ENCODE measurements at regions not wholly inside any gene's neighbourhood (a gene's known extent, or its start where the extent isn't known, plus 50 kb on each side); places are given as distances from the start of the nearest gene placed in this dataset.
"Not testable (repeated sequence)": the region's sequence is repeated elsewhere in the genome, so short reads cannot be mapped to it uniquely, and the experiment has no call there.

GRCh38 chr5:109630093-109630492 lies 59.6 kb upstream of the MAN2A1 start:
- H3K27me3 Mint-ChIP-seq = peaks cover 22% of the 10 kb centered on the region
- H3K4me1 Mint-ChIP-seq (ENCODE audit: low read depth) = no peaks in the 10 kb centered on the region
- ChIA-PET POLR2A (no interaction called here), CTCF (no interaction called here)
- H3K4me3 Mint-ChIP-seq = no peak overlapping the region
- no peak overlapping the region for H3K27ac Mint-ChIP-seq
- DNase-seq = no peak
- no peaks in the 10 kb centered on the region for H3K36me3 Mint-ChIP-seq
- H3K9me3 Mint-ChIP-seq = peaks cover 3% of the 10 kb centered on the region
- intact Hi-C loops (cut with micrococcal nuclease) = no loop called here

- DNase-seq = no peak
- Mint-ChIP-seq H3K4me1 (ENCODE audit: low read depth) (no peaks in the 10 kb centered on the region), H3K4me3 (no peak overlapping the region), H3K27me3 (peaks cover 19% of the 10 kb centered on the region), H3K9me3 (no peaks in the 10 kb centered on the region), H3K27ac (no peak overlapping the region), H3K36me3 (no peaks in the 10 kb centered on the region)
- POLR2A ChIA-PET = no interaction called here
- CTCF ChIA-PET = no interaction called here
- intact Hi-C loops (cut with micrococcal nuclease) = no loop called here
Measured at GRCh38 chr5:109628591-109628990, 61.1 kb upstream of the MAN2A1 start.

- H3K27me3 Mint-ChIP-seq; H3K27ac Mint-ChIP-seq; POLR2A ChIA-PET; intact Hi-C loops (cut with micrococcal nuclease); DNase-seq; CTCF ChIA-PET; H3K4me3 Mint-ChIP-seq; H3K9me3 Mint-ChIP-seq; H3K4me1 Mint-ChIP-seq (ENCODE audit: low read depth); H3K36me3 Mint-ChIP-seq: not testable (repeated sequence)
Measured at GRCh38 chr5:109621266-109621665, 68.5 kb upstream of the MAN2A1 start.

GRCh38 chr5:109620651-109621050 lies 69.1 kb upstream of the MAN2A1 start:
- intact Hi-C loops (cut with micrococcal nuclease) = no loop called here
- H3K9me3 Mint-ChIP-seq = no peaks in the 10 kb centered on the region
- CTCF ChIA-PET = no interaction called here

GRCh38 chr5:109619606-109620005 lies 70.1 kb upstream of the MAN2A1 start:
- Mint-ChIP-seq H3K27me3 (no peaks in the 10 kb centered on the region), H3K27ac (no peak overlapping the region), H3K9me3 (no peaks in the 10 kb centered on the region), H3K36me3 (no peaks in the 10 kb centered on the region), H3K4me3 (no peak overlapping the region), H3K4me1 (ENCODE audit: low read depth) (no peaks in the 10 kb centered on the region)
- ChIA-PET POLR2A (no interaction called here), CTCF (no interaction called here)
- DNase-seq = no peak
- intact Hi-C loops (cut with micrococcal nuclease) = no loop called here

More at GRCh38 chr5:109620651-109621050, 69.1 kb upstream of the MAN2A1 start:
- H3K27me3 Mint-ChIP-seq = no peaks in the 10 kb centered on the region
- no peak for DNase-seq
- POLR2A ChIA-PET = no interaction called here
- H3K4me3 Mint-ChIP-seq = no peak overlapping the region
- no peaks in the 10 kb centered on the region for H3K4me1 Mint-ChIP-seq (ENCODE audit: low read depth)
- H3K27ac Mint-ChIP-seq = no peak overlapping the region
- H3K36me3 Mint-ChIP-seq = no peaks in the 10 kb centered on the region

- no peak for DNase-seq
- intact Hi-C loops (cut with micrococcal nuclease) = no loop called here
- no peak overlapping the region for H3K27ac Mint-ChIP-seq
- ChIA-PET CTCF (no interaction called here), POLR2A (no interaction called here)
- H3K9me3 Mint-ChIP-seq = no peaks in the 10 kb centered on the region
- no peaks in the 10 kb centered on the region for H3K4me1 Mint-ChIP-seq (ENCODE audit: low read depth)
- H3K27me3 Mint-ChIP-seq = no peaks in the 10 kb centered on the region
- H3K36me3 Mint-ChIP-seq = no peaks in the 10 kb centered on the region
- no peak overlapping the region for H3K4me3 Mint-ChIP-seq
Measured at GRCh38 chr5:109619021-109619460, 70.7 kb upstream of the MAN2A1 start.

- POLR2A ChIA-PET = no interaction called here
- no peak for DNase-seq
- no peak overlapping the region for H3K4me3 Mint-ChIP-seq
- H3K9me3 Mint-ChIP-seq = no peaks in the 10 kb centered on the region
- CTCF ChIA-PET = no interaction called here
- H3K4me1 Mint-ChIP-seq (ENCODE audit: low read depth) = no peaks in the 10 kb centered on the region
- no peaks in the 10 kb centered on the region for H3K36me3 Mint-ChIP-seq
- no peak overlapping the region for H3K27ac Mint-ChIP-seq
- intact Hi-C loops (cut with micrococcal nuclease) = no loop called here
- no peaks in the 10 kb centered on the region for H3K27me3 Mint-ChIP-seq
Measured at GRCh38 chr5:109614981-109615380, 74.7 kb upstream of the MAN2A1 start.

GRCh38 chr5:109614301-109614700 lies 75.4 kb upstream of the MAN2A1 start:
- Mint-ChIP-seq H3K27ac (no peak overlapping the region), H3K36me3 (no peaks in the 10 kb centered on the region), H3K9me3 (no peaks in the 10 kb centered on the region), H3K4me3 (no peak overlapping the region), H3K4me1 (ENCODE audit: low read depth) (no peaks in the 10 kb centered on the region), H3K27me3 (no peaks in the 10 kb centered on the region)
- no peak for DNase-seq
- POLR2A ChIA-PET = no interaction called here
- CTCF ChIA-PET = no interaction called here
- intact Hi-C loops (cut with micrococcal nuclease) = no loop called here

- H3K36me3 Mint-ChIP-seq = no peaks in the 10 kb centered on the region
- no peak overlapping the region for H3K27ac Mint-ChIP-seq
- no peaks in the 10 kb centered on the region for H3K9me3 Mint-ChIP-seq
- ChIA-PET POLR2A (interaction anchor here (0.6 kb wide), 1 partner anchor 164 kb away, joined by 3 read pairs; no protein-coding TSS in a partner anchor), CTCF (no interaction called here)
- intact Hi-C loops (cut with micrococcal nuclease) = no loop called here
- no peaks in the 10 kb centered on the region for H3K4me1 Mint-ChIP-seq (ENCODE audit: low read depth)
- H3K27me3 Mint-ChIP-seq = no peaks in the 10 kb centered on the region
- H3K4me3 Mint-ChIP-seq = no peak overlapping the region
- DNase-seq = no peak
Measured at GRCh38 chr5:109612278-109612905, 77.3 kb upstream of the MAN2A1 start.

GRCh38 chr5:109611505-109611904 lies 78.2 kb upstream of the MAN2A1 start:
- CTCF ChIA-PET = no interaction called here
- Mint-ChIP-seq H3K4me3 (no peak overlapping the region), H3K4me1 (ENCODE audit: low read depth) (no peaks in the 10 kb centered on the region), H3K27me3 (no peaks in the 10 kb centered on the region), H3K27ac (no peak overlapping the region), H3K9me3 (no peaks in the 10 kb centered on the region), H3K36me3 (no peaks in the 10 kb centered on the region)
- POLR2A ChIA-PET = no interaction called here
- DNase-seq = no peak
- intact Hi-C loops (cut with micrococcal nuclease) = no loop called here

- no peak overlapping the region for H3K27ac Mint-ChIP-seq
Measured at GRCh38 chr5:109611061-109611460, 78.7 kb upstream of the MAN2A1 start.

GRCh38 chr5:109610581-109610980 lies 79.1 kb upstream of the MAN2A1 start:
- no peaks in the 10 kb centered on the region for H3K36me3 Mint-ChIP-seq
- H3K4me1 Mint-ChIP-seq (ENCODE audit: low read depth) = no peaks in the 10 kb centered on the region
- H3K27ac Mint-ChIP-seq = no peak overlapping the region
- H3K27me3 Mint-ChIP-seq = no peaks in the 10 kb centered on the region
- intact Hi-C loops (cut with micrococcal nuclease) = no loop called here
- no peak for DNase-seq
- CTCF ChIA-PET = no interaction called here
- no peak overlapping the region for H3K4me3 Mint-ChIP-seq
- no peaks in the 10 kb centered on the region for H3K9me3 Mint-ChIP-seq
- POLR2A ChIA-PET = no interaction called here

More at GRCh38 chr5:109611061-109611460, 78.7 kb upstream of the MAN2A1 start:
- Mint-ChIP-seq H3K9me3 (no peaks in the 10 kb centered on the region), H3K4me1 (ENCODE audit: low read depth) (no peaks in the 10 kb centered on the region), H3K27me3 (no peaks in the 10 kb centered on the region), H3K4me3 (no peak overlapping the region), H3K36me3 (no peaks in the 10 kb centered on the region)
- CTCF ChIA-PET = no interaction called here
- intact Hi-C loops (cut with micrococcal nuclease) = no loop called here
- DNase-seq = no peak
- POLR2A ChIA-PET = no interaction called here

GRCh38 chr5:109605207-109605730 lies 84.5 kb upstream of the MAN2A1 start:
- Mint-ChIP-seq H3K9me3 (no peaks in the 10 kb centered on the region), H3K36me3 (no peaks in the 10 kb centered on the region), H3K4me3 (no peak overlapping the region), H3K4me1 (ENCODE audit: low read depth) (no peaks in the 10 kb centered on the region), H3K27me3 (peaks cover 3% of the 10 kb centered on the region), H3K27ac (no peak overlapping the region)
- intact Hi-C loops (cut with micrococcal nuclease) = no loop called here
- DNase-seq = no peak
- ChIA-PET CTCF (no interaction called here), POLR2A (interaction anchor here (0.5 kb wide), 1 partner anchor 1309 kb away, joined by 6 read pairs; no protein-coding TSS in a partner anchor)
